ENCODE measurements at regions not wholly inside any gene's neighbourhood (a gene's known extent, or its start where the extent isn't known, plus 50 kb on each side); places are given as distances from the start of the nearest gene placed in this dataset.

DNA sequence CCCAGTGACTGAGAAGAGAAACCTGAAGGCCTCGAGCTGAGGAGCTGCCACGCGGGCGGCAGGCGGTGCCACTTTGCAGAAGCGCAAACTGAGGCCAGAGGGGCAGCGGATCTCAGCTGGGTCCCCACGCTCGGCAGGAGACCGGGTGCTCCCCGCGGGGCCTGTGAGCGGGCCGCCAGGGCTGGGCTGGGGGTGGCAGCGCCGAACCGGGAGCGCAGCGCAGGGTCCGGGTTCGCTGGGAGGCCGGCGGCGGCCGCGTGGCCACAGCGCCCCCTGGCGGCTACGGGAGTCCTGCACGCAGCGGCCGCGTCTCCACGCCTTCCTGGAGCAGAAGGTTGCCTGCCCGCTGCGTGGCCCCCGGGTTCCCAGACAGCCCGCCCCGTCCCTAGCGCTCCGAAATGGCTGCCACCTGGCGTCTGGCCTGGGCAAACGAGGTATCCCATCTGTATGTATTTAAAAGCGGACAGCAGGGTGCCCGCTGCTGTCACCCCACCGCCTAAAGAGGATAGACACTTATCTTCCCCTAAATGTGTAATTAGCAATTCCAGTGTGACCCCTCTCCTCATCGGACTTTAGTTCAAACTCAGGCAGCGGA, 96.1 kb upstream of the CDH5 start (continued):
- TF ChIP-seq ARNTL (CRISPR knock-in tag; IDR thresholded peaks at IDR 0.05) (no peak), SAP130 (CRISPR knock-in tag; IDR thresholded peaks at IDR 0.05; ENCODE audit: low read depth) (no peak), PAX8 (CRISPR knock-in tag; IDR thresholded peaks at IDR 0.05; ENCODE audit: borderline replicate concordance) (no peak), XRCC5 (optimal IDR thresholded peaks at IDR 0.05; ENCODE audit: low read length) (peak; percentile 91), ZNF382 (CRISPR knock-in tag; IDR thresholded peaks at IDR 0.05; ENCODE audit: borderline replicate concordance) (no peak), ZNF75D (CRISPR knock-in tag; IDR thresholded peaks at IDR 0.05; ENCODE audit: borderline replicate concordance) (no peak), JDP2 (CRISPR knock-in tag; IDR thresholded peaks at IDR 0.05; ENCODE audit: borderline replicate concordance) (no peak), SRSF4 (IDR thresholded peaks at IDR 0.05; ENCODE audit: low read depth, low read length, poor library complexity, severe bottlenecking) (no peak), CHD4 (IDR thresholded peaks at IDR 0.05; ENCODE audit: borderline replicate concordance, low read length) (no peak), ZNF674 (CRISPR knock-in tag; IDR thresholded peaks at IDR 0.05; ENCODE audit: low read depth) (no peak), ZSCAN12 (CRISPR knock-in tag; IDR thresholded peaks at IDR 0.05) (peak; percentile 72; the same call in 1 of the 2 replicates), NR2F1 (CRISPR knock-in tag; IDR thresholded peaks at IDR 0.05) (no peak), ZNF496 (CRISPR knock-in tag; IDR thresholded peaks at IDR 0.05; ENCODE audit: insufficient replicate concordance) (no peak), ZNF232 (CRISPR knock-in tag; IDR thresholded peaks at IDR 0.05; ENCODE audit: borderline replicate concordance) (peak; percentile 71; the same call in 1 of the 2 replicates), ZNF333 (CRISPR knock-in tag; IDR thresholded peaks at IDR 0.05; ENCODE audit: borderline replicate concordance) (no peak), GZF1 (CRISPR knock-in tag; IDR thresholded peaks at IDR 0.05) (no peak)
- TF ChIP-seq, protein P1, sequence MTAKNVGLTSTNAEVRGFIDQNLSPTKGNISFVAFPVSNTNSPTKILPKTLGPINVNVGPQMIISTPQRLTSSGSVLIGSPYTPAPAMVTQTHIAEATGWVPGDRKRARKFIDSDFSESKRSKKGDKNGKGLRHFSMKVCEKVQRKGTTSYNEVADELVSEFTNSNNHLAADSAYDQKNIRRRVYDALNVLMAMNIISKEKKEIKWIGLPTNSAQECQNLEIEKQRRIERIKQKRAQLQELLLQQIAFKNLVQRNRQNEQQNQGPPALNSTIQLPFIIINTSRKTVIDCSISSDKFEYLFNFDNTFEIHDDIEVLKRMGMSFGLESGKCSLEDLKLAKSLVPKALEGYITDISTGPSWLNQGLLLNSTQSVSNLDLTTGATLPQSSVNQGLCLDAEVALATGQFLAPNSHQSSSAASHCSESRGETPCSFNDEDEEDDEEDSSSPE (CRISPR knock-in tag; IDR thresholded peaks at IDR 0.05): no peak
- TF ChIP-seq, protein P2, sequence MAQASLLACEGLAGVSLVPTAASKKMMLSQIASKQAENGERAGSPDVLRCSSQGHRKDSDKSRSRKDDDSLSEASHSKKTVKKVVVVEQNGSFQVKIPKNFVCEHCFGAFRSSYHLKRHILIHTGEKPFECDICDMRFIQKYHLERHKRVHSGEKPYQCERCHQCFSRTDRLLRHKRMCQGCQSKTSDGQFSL (CRISPR knock-in tag; IDR thresholded peaks at IDR 0.05): peak; percentile 57; the same call in 1 of the 2 replicates
- TF ChIP-seq, protein P3, sequence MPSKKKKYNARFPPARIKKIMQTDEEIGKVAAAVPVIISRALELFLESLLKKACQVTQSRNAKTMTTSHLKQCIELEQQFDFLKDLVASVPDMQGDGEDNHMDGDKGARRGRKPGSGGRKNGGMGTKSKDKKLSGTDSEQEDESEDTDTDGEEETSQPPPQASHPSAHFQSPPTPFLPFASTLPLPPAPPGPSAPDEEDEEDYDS (CRISPR knock-in tag; IDR thresholded peaks at IDR 0.05): no peak
- TF ChIP-seq, protein P4, sequence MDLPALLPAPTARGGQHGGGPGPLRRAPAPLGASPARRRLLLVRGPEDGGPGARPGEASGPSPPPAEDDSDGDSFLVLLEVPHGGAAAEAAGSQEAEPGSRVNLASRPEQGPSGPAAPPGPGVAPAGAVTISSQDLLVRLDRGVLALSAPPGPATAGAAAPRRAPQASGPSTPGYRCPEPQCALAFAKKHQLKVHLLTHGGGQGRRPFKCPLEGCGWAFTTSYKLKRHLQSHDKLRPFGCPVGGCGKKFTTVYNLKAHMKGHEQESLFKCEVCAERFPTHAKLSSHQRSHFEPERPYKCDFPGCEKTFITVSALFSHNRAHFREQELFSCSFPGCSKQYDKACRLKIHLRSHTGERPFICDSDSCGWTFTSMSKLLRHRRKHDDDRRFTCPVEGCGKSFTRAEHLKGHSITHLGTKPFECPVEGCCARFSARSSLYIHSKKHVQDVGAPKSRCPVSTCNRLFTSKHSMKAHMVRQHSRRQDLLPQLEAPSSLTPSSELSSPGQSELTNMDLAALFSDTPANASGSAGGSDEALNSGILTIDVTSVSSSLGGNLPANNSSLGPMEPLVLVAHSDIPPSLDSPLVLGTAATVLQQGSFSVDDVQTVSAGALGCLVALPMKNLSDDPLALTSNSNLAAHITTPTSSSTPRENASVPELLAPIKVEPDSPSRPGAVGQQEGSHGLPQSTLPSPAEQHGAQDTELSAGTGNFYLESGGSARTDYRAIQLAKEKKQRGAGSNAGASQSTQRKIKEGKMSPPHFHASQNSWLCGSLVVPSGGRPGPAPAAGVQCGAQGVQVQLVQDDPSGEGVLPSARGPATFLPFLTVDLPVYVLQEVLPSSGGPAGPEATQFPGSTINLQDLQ (CRISPR knock-in tag; IDR thresholded peaks at IDR 0.05): no peak
- TF ChIP-seq, protein P5, sequence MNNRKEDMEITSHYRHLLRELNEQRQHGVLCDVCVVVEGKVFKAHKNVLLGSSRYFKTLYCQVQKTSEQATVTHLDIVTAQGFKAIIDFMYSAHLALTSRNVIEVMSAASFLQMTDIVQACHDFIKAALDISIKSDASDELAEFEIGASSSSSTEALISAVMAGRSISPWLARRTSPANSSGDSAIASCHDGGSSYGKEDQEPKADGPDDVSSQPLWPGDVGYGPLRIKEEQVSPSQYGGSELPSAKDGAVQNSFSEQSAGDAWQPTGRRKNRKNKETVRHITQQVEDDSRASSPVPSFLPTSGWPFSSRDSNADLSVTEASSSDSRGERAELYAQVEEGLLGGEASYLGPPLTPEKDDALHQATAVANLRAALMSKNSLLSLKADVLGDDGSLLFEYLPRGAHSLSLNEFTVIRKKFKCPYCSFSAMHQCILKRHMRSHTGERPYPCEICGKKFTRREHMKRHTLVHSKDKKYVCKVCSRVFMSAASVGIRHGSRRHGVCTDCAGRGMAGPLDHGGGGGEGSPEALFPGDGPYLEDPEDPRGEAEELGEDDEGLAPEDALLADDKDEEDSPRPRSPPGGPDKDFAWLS (CRISPR knock-in tag; IDR thresholded peaks at IDR 0.05; ENCODE audit: borderline replicate concordance): no peak
- TF ChIP-seq, protein P6, sequence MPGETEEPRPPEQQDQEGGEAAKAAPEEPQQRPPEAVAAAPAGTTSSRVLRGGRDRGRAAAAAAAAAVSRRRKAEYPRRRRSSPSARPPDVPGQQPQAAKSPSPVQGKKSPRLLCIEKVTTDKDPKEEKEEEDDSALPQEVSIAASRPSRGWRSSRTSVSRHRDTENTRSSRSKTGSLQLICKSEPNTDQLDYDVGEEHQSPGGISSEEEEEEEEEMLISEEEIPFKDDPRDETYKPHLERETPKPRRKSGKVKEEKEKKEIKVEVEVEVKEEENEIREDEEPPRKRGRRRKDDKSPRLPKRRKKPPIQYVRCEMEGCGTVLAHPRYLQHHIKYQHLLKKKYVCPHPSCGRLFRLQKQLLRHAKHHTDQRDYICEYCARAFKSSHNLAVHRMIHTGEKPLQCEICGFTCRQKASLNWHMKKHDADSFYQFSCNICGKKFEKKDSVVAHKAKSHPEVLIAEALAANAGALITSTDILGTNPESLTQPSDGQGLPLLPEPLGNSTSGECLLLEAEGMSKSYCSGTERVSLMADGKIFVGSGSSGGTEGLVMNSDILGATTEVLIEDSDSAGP (CRISPR knock-in tag; IDR thresholded peaks at IDR 0.05; ENCODE audit: borderline replicate concordance): peak; percentile 49
